HG03342 (cell line): ENCODE measurements at regions not wholly inside any gene's neighbourhood (a gene's known extent, or its start where the extent isn't known, plus 50 kb on each side); places are given as distances from the start of the nearest gene placed in this dataset.

Source experiments
- ATAC-seq: cut with Tn5 transposase; IDR thresholded peaks from one replicate; pipeline ENCODE4 v1.9.1; 2021; ENCODE audit warnings: mild to moderate bottlenecking, moderate library complexity; ENCODE audit not compliant: unreplicated experiment

DNA sequence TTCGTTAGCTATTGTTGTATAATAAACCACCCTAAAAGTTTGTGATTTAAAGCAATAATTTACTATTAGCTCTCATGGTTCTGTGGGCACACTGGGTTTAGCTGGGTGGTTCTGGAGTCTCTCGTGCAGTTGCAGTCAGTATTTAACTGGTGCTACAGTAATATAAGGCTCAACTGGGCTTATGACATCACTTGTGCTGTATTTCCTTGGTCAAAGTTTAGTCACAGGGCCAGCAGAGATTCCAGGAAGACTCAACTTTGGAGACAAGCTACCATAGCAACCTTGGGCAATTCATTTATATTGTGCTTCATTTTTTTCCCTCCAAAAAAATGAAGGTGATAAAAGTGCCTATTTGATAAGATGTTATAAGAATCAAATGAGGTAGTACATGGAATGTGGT is 204.2 kb upstream of the GUCY1A2 start:
- no peak for ATAC-seq

DNA sequence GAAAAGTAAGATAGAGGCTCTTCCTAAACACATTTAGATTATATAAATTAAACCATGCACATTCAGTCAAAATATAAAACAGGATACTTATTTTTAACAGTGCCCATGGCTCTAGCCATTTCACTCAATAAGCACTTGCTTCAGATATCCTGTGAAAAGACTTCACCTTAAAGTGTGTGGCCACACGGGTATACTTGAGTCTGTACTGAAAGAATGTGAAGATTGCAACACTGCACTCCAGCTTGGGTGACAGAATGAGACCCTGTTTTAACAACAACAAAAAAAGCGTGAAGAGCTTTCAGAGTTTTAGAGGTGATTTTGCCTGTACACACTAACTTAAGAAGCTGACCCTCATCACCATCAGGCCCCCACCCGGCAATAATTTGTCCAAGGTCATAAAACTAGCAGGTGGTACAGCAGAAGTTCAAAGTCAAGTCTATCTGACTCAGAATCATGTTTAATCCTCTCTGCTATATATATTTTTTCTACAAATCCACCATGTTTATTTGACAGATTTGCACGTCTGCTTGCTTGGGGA is 203.5 kb upstream of the GUCY1A2 start:
- ATAC-seq: no peak

DNA sequence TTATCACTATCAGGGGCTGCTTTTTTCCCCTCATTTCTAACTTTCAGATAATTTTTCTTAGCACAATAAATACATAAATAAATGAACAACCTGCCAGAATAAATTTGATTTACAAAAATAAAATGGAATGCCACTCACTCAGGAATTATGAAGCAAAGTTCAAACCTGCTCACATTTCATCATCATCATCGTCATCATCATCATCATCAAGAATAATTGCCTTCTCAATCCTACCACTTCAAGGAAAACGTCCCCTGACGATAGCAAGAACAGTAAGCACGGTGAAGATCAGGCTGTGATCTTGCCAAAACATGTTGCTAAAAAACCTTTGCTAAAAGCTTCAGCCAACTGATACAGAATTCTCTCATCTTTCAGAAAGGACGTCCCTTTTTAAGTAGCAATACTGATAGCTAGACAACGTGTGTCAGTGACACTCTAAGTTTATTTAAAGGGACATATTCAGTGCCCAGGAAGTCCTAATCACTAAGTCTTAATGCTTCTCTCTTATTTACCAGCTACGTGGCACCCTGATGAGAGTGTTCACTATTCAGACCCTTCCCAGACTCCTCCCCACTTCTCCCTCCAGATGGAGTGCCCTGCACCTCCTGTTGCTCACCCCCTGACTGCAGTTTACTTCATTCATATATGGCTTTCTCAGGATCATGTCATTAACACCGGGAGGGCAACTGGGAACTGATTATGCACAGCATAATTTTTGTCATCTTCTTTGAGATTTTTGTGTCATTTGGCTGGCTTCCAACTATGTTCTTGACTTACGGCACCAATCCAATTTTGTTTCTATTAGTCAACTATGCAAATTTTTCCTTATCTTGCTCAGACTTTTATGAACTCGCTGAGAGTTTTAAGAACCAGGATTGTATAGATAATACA is 200.1 kb upstream of the GUCY1A2 start:
- ATAC-seq: no peak

DNA sequence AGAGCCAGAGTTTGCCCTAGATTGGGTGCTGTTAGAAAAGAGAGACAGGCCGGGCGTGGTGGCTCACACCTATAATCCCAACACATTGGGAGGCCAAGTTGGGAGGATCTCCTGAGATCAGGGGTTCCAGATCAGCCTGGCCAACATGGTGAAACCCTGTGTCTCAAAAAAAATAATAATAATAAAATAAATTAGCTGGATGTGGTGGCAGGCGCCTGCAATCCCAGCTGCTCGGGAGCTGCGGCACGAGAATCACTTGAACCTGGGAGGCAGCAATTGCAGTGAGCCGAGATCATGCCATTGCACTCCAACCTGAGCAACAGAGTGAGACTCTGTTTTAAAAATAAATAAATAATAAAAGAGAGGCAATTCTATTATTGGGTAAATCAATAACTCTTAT is 199.2 kb upstream of the GUCY1A2 start:
- ATAC-seq: no peak

DNA sequence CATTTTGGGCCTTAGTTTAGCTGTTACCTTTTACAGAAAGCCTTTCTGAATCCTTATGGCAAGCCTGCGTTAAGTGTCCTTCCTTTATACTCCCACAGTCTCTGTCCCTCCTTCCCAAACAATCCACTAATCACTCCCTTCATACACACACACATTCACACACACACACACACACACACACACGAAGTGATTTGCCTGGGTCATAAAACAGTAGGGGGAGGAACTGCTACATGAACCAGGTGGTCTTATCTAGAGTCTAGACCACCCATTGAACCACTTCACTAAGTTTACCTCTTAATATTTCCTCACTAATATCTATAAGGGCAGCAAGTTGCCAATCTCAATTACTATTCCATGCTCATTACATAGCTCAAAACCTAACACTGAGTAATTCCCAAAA is 196.7 kb upstream of the GUCY1A2 start:
- ATAC-seq: no peak

DNA sequence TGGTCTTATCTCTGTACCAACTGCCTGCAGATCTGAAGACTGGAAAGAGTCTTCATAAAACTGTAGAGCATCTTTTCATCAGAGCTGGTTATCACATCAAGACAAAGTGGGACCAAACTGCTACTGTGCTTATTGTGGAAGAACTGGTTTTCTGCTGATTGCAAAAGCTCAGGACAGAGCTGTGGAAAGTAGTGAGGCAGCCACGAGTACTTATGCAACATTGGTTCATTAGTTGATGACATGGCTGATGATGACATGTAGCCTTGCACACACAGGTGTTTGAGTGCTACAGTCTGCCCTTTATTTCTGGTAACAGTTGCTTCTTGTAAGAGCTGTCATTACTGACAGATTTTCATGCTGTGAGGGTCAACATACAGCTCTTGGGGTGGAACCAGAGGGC is 185.4 kb upstream of the GUCY1A2 start:
- ATAC-seq: no peak

DNA sequence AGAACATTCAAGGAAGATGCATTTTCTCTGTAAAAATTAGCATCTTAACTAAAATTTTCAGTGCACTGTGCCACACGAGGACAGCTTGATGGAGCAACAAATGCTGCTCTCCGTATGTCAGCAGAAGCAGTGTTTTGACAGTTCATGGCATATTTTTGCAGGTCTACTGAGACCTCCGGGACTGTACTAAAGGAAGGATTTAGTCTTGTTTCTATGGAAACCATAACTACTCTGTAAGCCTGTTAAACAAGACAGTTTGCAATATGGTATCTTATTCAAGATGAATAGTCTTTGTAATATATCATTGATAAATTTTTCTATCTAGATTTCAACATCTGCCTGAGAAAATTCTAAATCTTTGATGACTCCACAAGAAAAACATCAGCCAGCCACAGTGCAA is 184.0 kb upstream of the GUCY1A2 start:
- ATAC-seq: no peak

DNA sequence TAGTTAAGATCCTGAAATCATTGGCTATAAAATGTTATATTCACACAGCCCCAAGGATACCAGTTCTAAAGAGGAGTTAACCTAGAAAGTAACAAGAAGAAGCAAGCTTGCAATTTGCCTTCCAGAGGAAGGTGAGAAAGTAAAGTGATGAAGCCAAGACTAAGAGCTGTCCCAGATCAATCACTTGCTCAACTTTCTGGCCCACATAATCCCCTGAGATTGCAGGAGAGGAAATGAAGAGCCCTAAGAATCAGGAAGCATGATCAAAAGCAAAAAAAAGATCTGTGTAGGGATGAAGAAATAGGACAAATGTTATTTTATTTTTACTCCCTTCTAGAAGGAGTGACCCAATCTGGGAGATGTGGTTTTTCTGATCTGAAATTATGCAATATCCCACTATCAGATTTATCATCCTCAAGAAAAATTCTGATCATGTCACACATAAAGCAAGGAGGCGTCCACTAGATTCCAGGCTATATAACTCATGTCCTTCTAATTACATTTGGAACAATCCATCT is 180.3 kb upstream of the GUCY1A2 start:
- no peak for ATAC-seq

DNA sequence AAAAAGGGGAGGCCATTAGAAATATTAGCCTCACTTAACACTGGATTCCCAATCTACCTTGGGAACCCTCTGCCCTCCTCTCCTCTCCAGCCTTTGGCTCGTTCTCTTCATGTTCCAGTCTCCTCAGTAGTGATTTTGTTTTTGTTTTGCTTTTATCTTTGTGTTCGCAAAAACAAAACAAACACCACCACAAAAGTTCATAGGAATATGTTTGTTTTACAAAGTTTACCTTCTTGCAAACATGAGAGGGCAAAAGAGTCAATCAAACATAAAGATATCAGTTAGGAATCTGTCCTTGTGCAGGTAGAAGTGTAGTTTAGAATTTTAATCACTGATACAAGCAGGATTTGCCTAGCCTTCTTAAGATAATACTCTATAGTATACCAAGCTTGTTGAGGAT is 179.7 kb upstream of the GUCY1A2 start:
- no peak for ATAC-seq

DNA sequence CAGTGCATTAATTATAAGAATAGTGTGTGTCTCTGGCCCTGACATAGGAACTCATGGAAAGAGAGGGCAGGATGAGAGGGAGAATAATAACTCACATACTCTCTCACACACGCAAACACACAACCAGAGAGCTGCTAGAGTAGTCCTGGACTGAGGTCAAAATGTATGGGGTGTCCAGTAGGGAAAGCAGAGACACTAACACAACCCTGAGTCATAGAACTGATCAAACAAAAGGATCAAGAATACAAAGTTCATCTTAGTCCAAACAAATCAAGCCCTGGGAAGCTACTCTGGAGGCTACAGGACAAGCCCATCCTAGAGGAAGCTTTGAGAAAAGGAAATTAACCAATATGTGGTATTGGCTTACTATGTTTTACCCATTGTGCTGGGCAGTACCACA is 178.5 kb upstream of the GUCY1A2 start:
- no peak for ATAC-seq

DNA sequence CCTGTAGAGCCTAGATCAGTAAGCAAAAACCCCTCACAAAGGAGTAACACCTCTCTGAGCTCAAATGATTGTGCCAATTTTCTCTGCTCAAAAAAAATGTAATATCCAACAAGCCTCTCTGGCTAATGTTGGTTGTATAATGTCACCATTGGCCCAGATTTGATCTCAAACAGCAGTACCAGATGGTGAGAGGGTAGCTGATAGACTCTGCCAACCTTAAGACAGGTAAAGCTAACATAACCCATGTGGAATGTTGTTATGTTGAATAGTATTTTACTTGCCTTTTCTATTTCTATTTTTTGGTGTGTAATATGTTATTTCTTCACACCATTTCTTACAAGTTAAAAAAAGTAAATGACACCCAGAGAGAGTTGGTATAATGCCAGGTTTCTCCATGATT is 166.7 kb upstream of the GUCY1A2 start:
- no peak for ATAC-seq

DNA sequence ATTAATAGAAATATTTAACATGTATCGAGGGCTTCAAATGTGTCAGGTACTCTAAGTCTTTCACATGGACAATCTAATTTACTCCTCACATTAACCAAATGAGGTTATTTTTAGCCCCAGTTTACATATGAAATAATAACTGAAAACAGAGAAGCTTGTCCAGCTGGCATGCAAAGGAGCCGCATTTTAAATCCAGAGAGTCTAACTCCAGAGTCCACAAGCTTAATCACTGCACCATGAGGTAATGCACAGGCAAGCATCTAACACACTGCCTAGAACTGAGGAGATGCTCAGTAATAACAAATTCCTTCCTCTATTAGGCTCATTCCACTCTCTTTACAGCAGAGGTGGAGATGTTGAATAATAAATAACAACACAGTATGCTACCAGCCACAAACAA is 165.7 kb upstream of the GUCY1A2 start:
- ATAC-seq: no peak

DNA sequence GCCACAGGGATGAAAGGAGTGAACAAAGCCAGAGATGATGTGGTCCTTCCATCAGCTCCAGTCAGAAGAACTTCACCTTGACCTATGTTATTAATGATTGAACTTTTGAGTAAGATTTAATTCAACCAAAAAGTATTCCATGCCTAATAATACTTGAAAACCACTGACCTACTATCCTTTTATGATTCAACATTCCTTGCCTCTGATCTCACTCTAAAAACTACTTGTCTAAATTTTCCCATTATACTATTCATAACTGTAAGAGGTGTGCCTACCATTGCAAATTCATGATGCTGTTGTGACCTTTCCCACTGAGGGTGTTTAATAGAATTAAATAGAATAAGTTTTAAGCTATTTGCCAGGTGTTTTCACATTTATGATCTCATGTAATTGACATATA is 164.7 kb upstream of the GUCY1A2 start:
- ATAC-seq: no peak

DNA sequence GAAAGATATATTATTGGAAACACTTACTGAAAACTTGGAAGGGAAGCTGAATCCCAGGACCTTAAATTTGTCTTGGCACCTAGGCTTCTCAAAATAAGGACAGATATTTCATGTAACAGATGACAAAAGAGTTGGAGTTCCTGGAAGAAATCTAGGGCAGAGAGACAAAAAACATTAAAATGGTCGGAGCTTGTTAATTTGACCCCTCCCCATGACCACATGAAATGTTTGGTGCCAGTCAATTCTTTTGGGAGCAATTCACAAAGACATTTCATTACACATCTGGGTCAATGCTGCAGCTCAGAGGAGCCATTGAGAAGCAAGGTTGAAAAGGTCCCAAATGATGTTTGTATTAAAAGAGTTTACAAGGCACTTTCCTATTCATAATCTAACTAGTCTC is 162.0 kb upstream of the GUCY1A2 start:
- ATAC-seq: no peak

DNA sequence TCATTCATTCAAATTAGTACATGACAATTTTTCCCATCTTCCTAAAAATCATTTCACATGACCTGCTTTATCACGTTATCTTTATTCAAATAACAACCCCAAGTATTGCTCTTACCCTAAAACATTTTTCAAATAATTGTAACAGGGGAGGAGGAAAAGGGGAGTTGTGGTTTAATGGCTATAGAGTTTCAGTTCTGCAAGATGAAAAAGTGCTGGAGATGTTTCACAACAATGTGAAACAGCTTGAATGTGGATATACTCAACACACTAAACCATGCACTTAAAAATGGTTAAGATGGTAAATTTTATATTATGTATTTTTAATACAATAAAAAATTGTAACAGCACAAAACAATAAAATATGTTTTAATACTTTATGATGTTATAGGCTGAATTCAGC is 161.6 kb upstream of the GUCY1A2 start:
- ATAC-seq: no peak

DNA sequence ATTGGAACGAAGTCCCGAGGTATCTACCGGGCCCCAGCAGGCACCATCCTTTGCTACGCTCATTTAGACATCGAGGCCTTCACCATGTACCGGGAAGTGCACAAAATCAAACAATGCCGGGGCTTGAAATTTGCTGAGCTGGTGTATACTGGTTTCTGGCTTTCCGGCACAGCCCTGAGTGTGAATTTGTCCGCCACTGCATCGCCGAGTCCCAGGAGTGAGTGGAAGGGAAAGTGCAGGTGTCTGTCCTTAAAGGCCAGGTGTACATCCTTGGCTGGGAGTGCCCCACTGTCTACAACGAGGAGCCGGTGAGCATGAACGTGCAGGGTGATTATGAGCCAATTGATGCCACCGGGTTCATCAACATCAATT is 158.8 kb upstream of the GUCY1A2 start:
- ATAC-seq: no peak

DNA sequence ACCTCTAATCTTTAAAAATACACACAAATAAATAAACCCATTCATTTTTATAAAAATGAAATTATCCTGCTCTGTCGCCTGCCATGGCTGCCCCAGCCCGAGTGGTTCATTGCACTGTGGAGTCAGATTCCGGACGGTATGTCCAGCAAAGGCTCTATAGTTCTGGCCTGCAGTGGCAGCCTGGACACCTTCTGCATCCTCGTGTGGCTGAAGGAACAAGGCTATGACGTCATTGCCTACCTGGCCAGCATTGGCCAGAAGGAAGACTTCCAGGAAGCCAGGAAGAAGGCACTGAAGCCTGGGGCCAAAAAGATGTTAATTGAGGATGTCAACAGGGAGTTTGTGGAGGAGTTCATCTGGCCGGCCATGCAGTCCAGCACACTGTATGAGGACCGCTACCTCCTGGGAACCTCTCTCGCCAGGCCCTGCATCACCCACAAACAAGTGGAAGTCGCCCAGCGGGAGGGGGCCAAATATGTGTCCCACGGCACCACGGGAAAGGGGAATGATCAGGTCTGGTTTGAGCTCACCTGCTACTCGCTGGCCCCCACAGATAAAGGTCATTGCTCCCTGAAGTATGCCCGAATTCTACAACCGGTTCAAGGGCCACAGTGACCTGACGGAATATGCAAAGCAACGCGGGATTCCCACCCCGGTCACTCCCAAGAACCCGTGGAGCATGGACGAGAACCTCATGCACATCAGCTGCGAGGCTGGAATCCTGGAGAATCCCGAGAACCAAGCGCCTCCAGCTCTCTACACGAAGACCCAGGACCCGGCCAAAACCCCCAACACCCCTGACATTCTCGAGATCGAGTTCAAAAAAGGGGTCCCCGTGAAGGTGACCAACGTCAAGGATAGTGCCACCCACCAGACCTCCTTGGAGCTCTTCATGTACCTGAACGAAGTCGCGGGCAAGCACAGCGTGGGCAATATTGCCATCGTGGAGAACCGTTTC is 158.2 kb upstream of the GUCY1A2 start:
- no peak for ATAC-seq

DNA sequence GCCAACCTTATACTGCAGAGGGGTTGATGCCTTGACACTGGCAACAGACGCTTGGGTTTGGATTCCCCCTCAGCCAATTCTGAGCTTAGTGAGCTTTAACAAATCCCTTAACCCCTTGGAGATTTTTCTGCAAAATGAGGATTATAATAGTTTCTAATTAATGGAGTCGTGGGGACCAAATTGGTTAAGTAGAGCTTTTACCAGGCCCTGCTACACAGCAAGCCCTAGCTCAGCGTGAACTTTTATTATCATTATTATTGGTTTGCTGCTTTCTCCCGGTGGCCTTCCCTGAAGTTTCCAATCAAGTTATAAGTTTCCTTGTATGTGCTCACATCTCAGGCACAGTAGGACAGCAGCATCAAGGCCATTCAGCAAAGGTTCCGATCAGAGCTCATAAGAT is 156.6 kb upstream of the GUCY1A2 start:
- no peak for ATAC-seq

DNA sequence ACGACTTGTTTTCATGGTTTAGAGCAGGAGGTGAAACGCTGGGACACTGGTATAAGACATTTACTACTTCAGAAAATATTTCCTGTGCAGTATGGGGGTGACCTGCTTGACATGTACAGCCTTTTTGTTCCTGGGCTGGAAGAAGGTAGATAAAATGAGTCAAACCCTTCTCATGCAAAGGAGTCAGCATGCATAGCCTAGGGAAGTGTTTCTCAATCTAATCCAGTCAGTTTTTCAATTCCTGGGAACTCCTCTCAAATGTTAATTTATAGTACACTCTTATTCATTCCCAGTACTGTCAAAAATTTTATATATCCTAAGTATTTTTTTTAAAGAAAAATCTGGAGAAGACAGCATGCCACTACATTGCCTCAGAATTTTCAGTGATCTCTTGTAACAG is 154.7 kb upstream of the GUCY1A2 start:
- ATAC-seq: no peak

DNA sequence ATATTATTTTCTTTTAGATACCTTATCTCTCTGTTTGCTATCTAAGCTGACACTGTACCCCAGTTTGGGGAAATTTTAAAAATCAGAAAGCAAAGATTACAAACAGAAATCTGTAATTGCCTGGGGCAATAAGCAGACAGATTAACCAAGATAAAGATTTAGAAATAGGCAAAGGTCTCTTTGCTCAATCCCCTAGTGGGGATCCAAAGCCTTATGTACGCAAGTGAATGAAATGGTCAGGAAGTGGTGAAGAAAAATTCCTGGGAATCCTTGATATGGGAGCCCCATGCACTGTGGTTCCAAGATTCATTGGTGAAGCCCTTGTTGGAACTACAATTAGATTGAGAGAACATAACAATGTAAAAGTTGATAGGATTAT is 139.5 kb upstream of the GUCY1A2 start:
- ATAC-seq: no peak

DNA sequence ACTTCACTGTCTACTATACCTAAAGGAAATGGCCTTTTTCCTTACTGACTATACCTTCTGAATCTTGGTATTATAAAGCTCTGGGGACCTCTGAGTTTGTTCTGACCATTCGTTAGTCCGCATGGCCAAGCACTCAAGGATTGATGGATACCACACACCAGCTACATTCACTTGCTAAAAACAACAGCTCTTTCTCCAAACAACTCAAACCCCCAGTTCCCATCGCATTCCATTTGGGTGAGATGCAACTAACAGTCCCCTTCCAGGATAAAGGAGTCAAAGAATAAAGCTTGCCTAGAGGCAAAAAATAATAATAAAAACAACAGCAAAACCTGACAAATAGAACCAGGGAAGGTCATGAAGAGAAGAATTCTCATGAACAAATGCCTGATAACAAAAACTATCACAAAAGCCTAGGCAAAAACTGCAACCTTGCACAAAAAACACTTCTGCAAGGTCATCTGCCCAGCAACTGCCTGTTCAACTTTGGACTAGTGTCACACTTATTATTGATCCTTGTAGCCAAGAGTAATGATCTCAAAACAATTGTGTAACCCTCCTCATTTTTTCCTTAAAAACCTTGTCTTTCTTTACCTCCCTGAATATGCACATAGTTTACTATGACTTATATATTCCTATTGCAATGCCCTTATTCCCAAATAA is 139.0 kb upstream of the GUCY1A2 start:
- ATAC-seq: no peak
